A673 (cell line): ENCODE measurements at regions not wholly inside any gene's neighbourhood (a gene's known extent, or its start where the extent isn't known, plus 50 kb on each side); places are given as distances from the start of the nearest gene placed in this dataset.

Experiments used
- EZH2 ChIP-seq: fragments of 200-600 bp; sonication (generic); IDR thresholded peaks from 2 replicates; pipeline ENCODE4 v1.6.1; 2017; ENCODE audit warnings: borderline replicate concordance, low read depth, mild to moderate bottlenecking, mixed read lengths, antibody characterized with exemption, low read length; ENCODE audit not compliant: poor library complexity, severe bottlenecking
- TF ChIP-seq, protein P1 (sequence below): fragments of 300-800, 200-600 bp; sonication (generic); conservative IDR thresholded peaks from 2 replicates; pipeline ENCODE4 v1.5.1; 2017; ENCODE audit warnings: low read depth, mild to moderate bottlenecking, antibody characterized with exemption, low read length, moderate library complexity, mixed read lengths

GRCh38 chr4:148922497-148922896, 480.3 kb upstream of the NR3C2 start:
- TF ChIP-seq, protein P1, sequence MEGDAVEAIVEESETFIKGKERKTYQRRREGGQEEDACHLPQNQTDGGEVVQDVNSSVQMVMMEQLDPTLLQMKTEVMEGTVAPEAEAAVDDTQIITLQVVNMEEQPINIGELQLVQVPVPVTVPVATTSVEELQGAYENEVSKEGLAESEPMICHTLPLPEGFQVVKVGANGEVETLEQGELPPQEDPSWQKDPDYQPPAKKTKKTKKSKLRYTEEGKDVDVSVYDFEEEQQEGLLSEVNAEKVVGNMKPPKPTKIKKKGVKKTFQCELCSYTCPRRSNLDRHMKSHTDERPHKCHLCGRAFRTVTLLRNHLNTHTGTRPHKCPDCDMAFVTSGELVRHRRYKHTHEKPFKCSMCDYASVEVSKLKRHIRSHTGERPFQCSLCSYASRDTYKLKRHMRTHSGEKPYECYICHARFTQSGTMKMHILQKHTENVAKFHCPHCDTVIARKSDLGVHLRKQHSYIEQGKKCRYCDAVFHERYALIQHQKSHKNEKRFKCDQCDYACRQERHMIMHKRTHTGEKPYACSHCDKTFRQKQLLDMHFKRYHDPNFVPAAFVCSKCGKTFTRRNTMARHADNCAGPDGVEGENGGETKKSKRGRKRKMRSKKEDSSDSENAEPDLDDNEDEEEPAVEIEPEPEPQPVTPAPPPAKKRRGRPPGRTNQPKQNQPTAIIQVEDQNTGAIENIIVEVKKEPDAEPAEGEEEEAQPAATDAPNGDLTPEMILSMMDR = no peak
- TF ChIP-seq EZH2 = no peak
